ENCODE measurements at regions not wholly inside any gene's neighbourhood (a gene's known extent, or its start where the extent isn't known, plus 50 kb on each side); places are given as distances from the start of the nearest gene placed in this dataset.

GRCh38 chr4:173735049-173735448 is 205.0 kb upstream of the HAND2 start:
- TF ChIP-seq, protein P1, sequence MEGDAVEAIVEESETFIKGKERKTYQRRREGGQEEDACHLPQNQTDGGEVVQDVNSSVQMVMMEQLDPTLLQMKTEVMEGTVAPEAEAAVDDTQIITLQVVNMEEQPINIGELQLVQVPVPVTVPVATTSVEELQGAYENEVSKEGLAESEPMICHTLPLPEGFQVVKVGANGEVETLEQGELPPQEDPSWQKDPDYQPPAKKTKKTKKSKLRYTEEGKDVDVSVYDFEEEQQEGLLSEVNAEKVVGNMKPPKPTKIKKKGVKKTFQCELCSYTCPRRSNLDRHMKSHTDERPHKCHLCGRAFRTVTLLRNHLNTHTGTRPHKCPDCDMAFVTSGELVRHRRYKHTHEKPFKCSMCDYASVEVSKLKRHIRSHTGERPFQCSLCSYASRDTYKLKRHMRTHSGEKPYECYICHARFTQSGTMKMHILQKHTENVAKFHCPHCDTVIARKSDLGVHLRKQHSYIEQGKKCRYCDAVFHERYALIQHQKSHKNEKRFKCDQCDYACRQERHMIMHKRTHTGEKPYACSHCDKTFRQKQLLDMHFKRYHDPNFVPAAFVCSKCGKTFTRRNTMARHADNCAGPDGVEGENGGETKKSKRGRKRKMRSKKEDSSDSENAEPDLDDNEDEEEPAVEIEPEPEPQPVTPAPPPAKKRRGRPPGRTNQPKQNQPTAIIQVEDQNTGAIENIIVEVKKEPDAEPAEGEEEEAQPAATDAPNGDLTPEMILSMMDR (IDR thresholded peaks at IDR 0.05): no peak
- TF ChIP-seq POLR2A (IDR thresholded peaks at IDR 0.05) (no peak), POLR2AphosphoS5 (IDR thresholded peaks at IDR 0.05) (no peak), EP300 (IDR thresholded peaks at IDR 0.05; ENCODE audit: low read depth) (no peak)

Data from transverse colon (tissue), 4 donors.